SK-N-SH (cell line): ENCODE measurements at regions not wholly inside any gene's neighbourhood (a gene's known extent, or its start where the extent isn't known, plus 50 kb on each side); places are given as distances from the start of the nearest gene placed in this dataset.

Experiments used
- CTCF ChIA-PET: fragments of 300-600, 350-600 bp; formaldehyde crosslinking; extraction: SDS; loops from one replicate; lab custom pipeline; 2021; lab: Yijun Ruan, JAX
- POLR2A ChIA-PET: fragments of 350-600 bp; sonication (Branson Sonifier 250); formaldehyde crosslinking; extraction: SDS; loops from one replicate; lab custom pipeline; 2020; ENCODE audit warnings: antibody characterized with exemption, inconsistent platforms; lab: Yijun Ruan, JAX
- DNase-seq: peaks from one replicate; pipeline ENCODE4 v3.0.0; 2012
- H2AFZ ChIP-seq: fragments of 200-600 bp; sonication (generic); 2 replicates; pipeline ENCODE4 v1.8.1; 2016; ENCODE audit warnings: antibody characterized with exemption, mild to moderate bottlenecking, low read depth
- H3F3A ChIP-seq: fragments of 200-600 bp; sonication (generic); replicated peaks from 2 replicates; pipeline ENCODE3; 2016; ENCODE audit warnings: antibody characterized with exemption, mild to moderate bottlenecking; ENCODE audit not compliant: insufficient read depth
- H3K27ac ChIP-seq, 2 experiments: fragments of 200-500 bp in 1 of 2; fragments of 200-600 bp in 1 of 2; sonication (Bioruptor generic) in 1 of 2; sonication (generic), shearing (Covaris generic) in 1 of 2; 2 replicates each; pipeline versions ENCODE4 v1.5.1 to v1.6.1; 2014 to 2016; ENCODE audit warnings: low read depth in 2 of 2, inconsistent platforms in 1 of 2, low read length in 1 of 2, mild to moderate bottlenecking in 1 of 2, mixed read lengths in 1 of 2
- H3K27me3 ChIP-seq: fragments of 200-600 bp; sonication (generic), shearing (Covaris generic); 2 replicates; pipeline ENCODE4 v1.6.1; 2016; ENCODE audit warnings: mixed run types; ENCODE audit not compliant: insufficient read depth
- H3K36me3 ChIP-seq, 2 experiments: fragments of 200-500 bp in 1 of 2; fragments of 200-600 bp in 1 of 2; sonication (Bioruptor generic) in 1 of 2; sonication (generic) in 1 of 2; replicated peaks in 1 of 2; 2 replicates each; pipeline versions ENCODE3 to v1.5.1; 2014 to 2016; ENCODE audit warnings: low read length in 1 of 2, mild to moderate bottlenecking in 1 of 2; ENCODE audit not compliant: insufficient read depth in 2 of 2, control insufficient read depth in 1 of 2
- H3K4me1 ChIP-seq, 2 experiments: fragments of 200-500 bp in 1 of 2; fragments of 200-600 bp in 1 of 2; sonication (Bioruptor generic) in 1 of 2; sonication (generic), shearing (Covaris generic) in 1 of 2; 2 replicates each; pipeline versions ENCODE4 v1.5.1 to v1.6.1; 2014 to 2016; ENCODE audit warnings: low read depth in 1 of 2, low read length in 1 of 2, mixed run types in 1 of 2; ENCODE audit not compliant: insufficient read depth in 2 of 2, control insufficient read depth in 1 of 2
- H3K4me2 ChIP-seq: fragments of 200-600 bp; sonication (generic), shearing (Covaris generic); 2 replicates; pipeline ENCODE4 v1.6.1; 2017; ENCODE audit warnings: mixed run types
- H3K4me3 ChIP-seq, 2 experiments: fragments of 200-500 bp in 1 of 2; fragments of 200-600 bp in 1 of 2; sonication (Bioruptor generic) in 1 of 2; sonication (generic), shearing (Covaris generic) in 1 of 2; 2 replicates each; pipeline versions ENCODE4 v1.5.1 to v1.8.1; 2014 to 2016; ENCODE audit warnings: low read depth in 2 of 2, inconsistent platforms in 1 of 2, low read length in 1 of 2, mild to moderate bottlenecking in 1 of 2, mixed read lengths in 1 of 2, moderate library complexity in 1 of 2
- H3K79me2 ChIP-seq: fragments of 200-600 bp; sonication (generic); 2 replicates; pipeline ENCODE4 v1.8.1; 2017; ENCODE audit warnings: mild to moderate bottlenecking; ENCODE audit not compliant: insufficient read depth
- H3K9ac ChIP-seq: fragments of 200-600 bp; sonication (generic); 2 replicates; pipeline ENCODE4 v1.6.1; 2017; ENCODE audit warnings: mixed run types
- H3K9me2 ChIP-seq: fragments of 200-600 bp; sonication (generic); 2 replicates; pipeline ENCODE4 v1.6.1; 2017; ENCODE audit warnings: mixed run types
- H3K9me3 ChIP-seq: fragments of 200-600 bp; sonication (generic); 2 replicates; pipeline ENCODE4 v1.6.1; 2017; ENCODE audit warnings: mixed run types, mild to moderate bottlenecking, moderate library complexity
- H4K20me1 ChIP-seq: fragments of 200-600 bp; sonication (generic); 2 replicates; pipeline ENCODE4 v1.6.1; 2017; ENCODE audit warnings: mild to moderate bottlenecking, mixed run types; ENCODE audit not compliant: insufficient read depth
- FOXJ3 ChIP-seq: sonication (generic); formaldehyde crosslinking; IDR thresholded peaks from 2 replicates; pipeline ENCODE4 v1.5.1; 2020; ENCODE audit warnings: mild to moderate bottlenecking, missing genetic modification reagents
- GABPA ChIP-seq: IDR thresholded peaks from 2 replicates; pipeline ENCODE4 v1.4.0; 2012; ENCODE audit warnings: low read depth, mild to moderate bottlenecking
- JUND ChIP-seq: IDR thresholded peaks from 2 replicates; pipeline ENCODE4 v1.4.0; 2012
- MXI1 ChIP-seq: IDR thresholded peaks from 2 replicates; pipeline ENCODE4 v1.6.1; 2012; ENCODE audit warnings: mild to moderate bottlenecking, low read depth, low read length, improper control_type of control experiment
- NRF1 ChIP-seq: IDR thresholded peaks from 2 replicates; pipeline ENCODE4 v1.6.1; 2012; ENCODE audit warnings: low read depth, mild to moderate bottlenecking, low read length
- POLR2AphosphoS5 ChIP-seq: IDR thresholded peaks from 2 replicates; pipeline ENCODE4 v1.6.1; 2012; ENCODE audit warnings: low read depth, low read length
- RXRA ChIP-seq: IDR thresholded peaks from 2 replicates; pipeline ENCODE4 v1.4.0; 2012; ENCODE audit warnings: low read depth, mild to moderate bottlenecking, borderline replicate concordance
- WGBS: methylation state at CpG from one replicate; pipeline ENCODE4 v1.1.6; 2017; ENCODE audit warnings: low lambda C conversion rate; 5-methylcytosine and 5-hydroxymethylcytosine counted together
- TF ChIP-seq, protein P1 (sequence below): fragments of 150-350 bp; IDR thresholded peaks from 2 replicates; pipeline ENCODE4 v1.6.1; 2016; ENCODE audit warnings: mild to moderate bottlenecking, low read depth, low read length
- TF ChIP-seq, protein P2 (sequence below): IDR thresholded peaks from 2 replicates; pipeline ENCODE4; 2012
- TF ChIP-seq, protein P3 (sequence below): IDR thresholded peaks from 2 replicates; pipeline ENCODE4 v1.4.0; 2012; ENCODE audit warnings: low read depth, borderline replicate concordance

DNA sequence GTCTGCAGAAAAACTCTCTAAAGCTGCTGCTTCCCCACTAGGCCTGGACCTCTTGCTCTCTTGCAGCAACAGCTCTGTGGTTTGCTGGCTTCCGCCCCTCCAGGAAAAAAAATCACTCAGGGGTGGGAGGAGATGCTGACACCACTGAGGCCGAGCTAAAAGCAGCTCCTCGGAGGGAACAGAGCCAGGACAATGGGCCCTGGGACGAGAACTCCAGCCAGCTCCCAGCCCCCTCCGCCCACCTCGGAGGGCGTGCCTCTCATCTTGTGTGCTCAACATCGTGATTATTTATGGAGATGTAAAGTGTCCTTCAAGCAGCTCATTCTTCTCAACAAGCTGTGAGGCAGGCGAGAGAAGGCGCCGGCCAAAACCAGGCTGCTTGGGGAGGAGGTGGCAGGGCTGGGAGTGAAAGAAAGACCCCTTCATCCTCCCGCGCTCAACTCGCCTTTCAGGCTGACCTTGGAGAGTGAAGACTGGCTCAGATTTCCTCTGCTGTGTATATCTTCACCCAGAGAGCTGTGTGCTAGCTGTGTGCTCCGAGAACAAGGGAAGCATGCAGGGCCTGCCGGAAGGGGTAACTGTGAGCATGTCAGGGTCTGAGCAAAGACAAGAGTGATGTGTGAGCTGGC, 53.5 kb upstream of the LRFN2 start:
- no peaks in the 10 kb centered on the region for H3K36me3 ChIP-seq
- peaks cover 0 to 4% of the 10 kb centered on the region in 2 experiments; a peak in 1 of 4 replicates for H3K4me1 ChIP-seq
- 35% methylated on average over 12 of the region's 16 CpGs for WGBS
- H4K20me1 ChIP-seq = no peaks in the 10 kb centered on the region
- no peak overlapping the region for H2AFZ ChIP-seq
- ChIA-PET CTCF (interaction anchor here (1.3 kb wide), 1 partner anchor 54 kb away, joined by 3 read pairs; the partner anchor contains the start of gene LRFN2), POLR2A (no interaction called here)
- no peak for DNase-seq
- no peaks in the 10 kb centered on the region for H3K27me3 ChIP-seq
- no peaks in the 10 kb centered on the region for H3K79me2 ChIP-seq
- TF ChIP-seq, protein P1, sequence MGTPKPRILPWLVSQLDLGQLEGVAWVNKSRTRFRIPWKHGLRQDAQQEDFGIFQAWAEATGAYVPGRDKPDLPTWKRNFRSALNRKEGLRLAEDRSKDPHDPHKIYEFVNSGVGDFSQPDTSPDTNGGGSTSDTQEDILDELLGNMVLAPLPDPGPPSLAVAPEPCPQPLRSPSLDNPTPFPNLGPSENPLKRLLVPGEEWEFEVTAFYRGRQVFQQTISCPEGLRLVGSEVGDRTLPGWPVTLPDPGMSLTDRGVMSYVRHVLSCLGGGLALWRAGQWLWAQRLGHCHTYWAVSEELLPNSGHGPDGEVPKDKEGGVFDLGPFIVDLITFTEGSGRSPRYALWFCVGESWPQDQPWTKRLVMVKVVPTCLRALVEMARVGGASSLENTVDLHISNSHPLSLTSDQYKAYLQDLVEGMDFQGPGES = no peak
- TF ChIP-seq POLR2AphosphoS5 = no peak
- TF ChIP-seq, protein P2, sequence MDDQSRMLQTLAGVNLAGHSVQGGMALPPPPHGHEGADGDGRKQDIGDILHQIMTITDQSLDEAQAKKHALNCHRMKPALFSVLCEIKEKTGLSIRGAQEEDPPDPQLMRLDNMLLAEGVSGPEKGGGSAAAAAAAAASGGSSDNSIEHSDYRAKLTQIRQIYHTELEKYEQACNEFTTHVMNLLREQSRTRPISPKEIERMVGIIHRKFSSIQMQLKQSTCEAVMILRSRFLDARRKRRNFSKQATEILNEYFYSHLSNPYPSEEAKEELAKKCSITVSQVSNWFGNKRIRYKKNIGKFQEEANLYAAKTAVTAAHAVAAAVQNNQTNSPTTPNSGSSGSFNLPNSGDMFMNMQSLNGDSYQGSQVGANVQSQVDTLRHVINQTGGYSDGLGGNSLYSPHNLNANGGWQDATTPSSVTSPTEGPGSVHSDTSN = no peak
- no peak for TF ChIP-seq NRF1
- TF ChIP-seq, protein P3, sequence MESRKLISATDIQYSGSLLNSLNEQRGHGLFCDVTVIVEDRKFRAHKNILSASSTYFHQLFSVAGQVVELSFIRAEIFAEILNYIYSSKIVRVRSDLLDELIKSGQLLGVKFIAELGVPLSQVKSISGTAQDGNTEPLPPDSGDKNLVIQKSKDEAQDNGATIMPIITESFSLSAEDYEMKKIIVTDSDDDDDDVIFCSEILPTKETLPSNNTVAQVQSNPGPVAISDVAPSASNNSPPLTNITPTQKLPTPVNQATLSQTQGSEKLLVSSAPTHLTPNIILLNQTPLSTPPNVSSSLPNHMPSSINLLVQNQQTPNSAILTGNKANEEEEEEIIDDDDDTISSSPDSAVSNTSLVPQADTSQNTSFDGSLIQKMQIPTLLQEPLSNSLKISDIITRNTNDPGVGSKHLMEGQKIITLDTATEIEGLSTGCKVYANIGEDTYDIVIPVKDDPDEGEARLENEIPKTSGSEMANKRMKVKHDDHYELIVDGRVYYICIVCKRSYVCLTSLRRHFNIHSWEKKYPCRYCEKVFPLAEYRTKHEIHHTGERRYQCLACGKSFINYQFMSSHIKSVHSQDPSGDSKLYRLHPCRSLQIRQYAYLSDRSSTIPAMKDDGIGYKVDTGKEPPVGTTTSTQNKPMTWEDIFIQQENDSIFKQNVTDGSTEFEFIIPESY = no peak
- TF ChIP-seq MXI1 = no peak
- no peak for TF ChIP-seq FOXJ3
- no peak for TF ChIP-seq JUND
- TF ChIP-seq GABPA = no peak
- TF ChIP-seq RXRA = no peak
- H3F3A ChIP-seq = no peaks in the 10 kb centered on the region
- no peak overlapping the region for H3K27ac ChIP-seq
- no peaks in the 10 kb centered on the region for H3K9me3 ChIP-seq
- H3K4me2 ChIP-seq = no peak overlapping the region
- H3K9me2 ChIP-seq = no peaks in the 10 kb centered on the region
- no peak overlapping the region for H3K4me3 ChIP-seq
- no peak overlapping the region for H3K9ac ChIP-seq
